SK-N-SH treated with all-trans-retinoic acid at 6 μM for 48 hours (cell line): ENCODE measurements at regions not wholly inside any gene's neighbourhood (a gene's known extent, or its start where the extent isn't known, plus 50 kb on each side); places are given as distances from the start of the nearest gene placed in this dataset.

Experiments
- ATAC-seq: fragments of 200-7000 bp; cut with Tn5 transposase; 3 replicates; pipeline ENCODE4 v1.9.1; 2020; ENCODE audit warnings: mild to moderate bottlenecking, moderate library complexity
- ARNTL ChIP-seq: fragments of 450-650 bp; formaldehyde crosslinking; IDR thresholded peaks from 2 replicates; pipeline ENCODE4 v1.5.0; 2020; ENCODE audit warnings: low read depth, mild to moderate bottlenecking, moderate library complexity, borderline replicate concordance
- CREB5 ChIP-seq: fragments of 250-450 bp; sonication (Bioruptor Pico); IDR thresholded peaks from 2 replicates; pipeline ENCODE4 v1.5.1; 2020; ENCODE audit warnings: low read depth, mild to moderate bottlenecking, moderate library complexity
- CSDC2 ChIP-seq: fragments of 250-450 bp; sonication (Bioruptor Pico); IDR thresholded peaks from 2 replicates; pipeline ENCODE4 v1.5.0; 2020; ENCODE audit warnings: mild to moderate bottlenecking, moderate library complexity
- CSRNP3 ChIP-seq: fragments of 250-450 bp; sonication (Bioruptor Pico); IDR thresholded peaks from 2 replicates; pipeline ENCODE4 v1.5.1; 2021; ENCODE audit warnings: mild to moderate bottlenecking, moderate library complexity
- ESRRG ChIP-seq: fragments of 250-450 bp; sonication (Bioruptor Pico); IDR thresholded peaks from 2 replicates; pipeline ENCODE4 v1.6.1; 2021; ENCODE audit warnings: mild to moderate bottlenecking
- OSR1 ChIP-seq: fragments of 250-450 bp; sonication (Bioruptor Pico); IDR thresholded peaks from 2 replicates; pipeline ENCODE4 v1.8.0; 2022; ENCODE audit warnings: moderate library complexity, mild to moderate bottlenecking, inconsistent platforms
- PATZ1 ChIP-seq: fragments of 250-450 bp; sonication (Bioruptor Pico); IDR thresholded peaks from 2 replicates; pipeline ENCODE4 v1.8.0; 2020; ENCODE audit warnings: mild to moderate bottlenecking, moderate library complexity, borderline replicate concordance
- POU6F1 ChIP-seq: fragments of 250-450 bp; sonication (Bioruptor Pico); IDR thresholded peaks from 2 replicates; pipeline ENCODE4 v1.8.0; 2021; ENCODE audit warnings: low read depth, mild to moderate bottlenecking, moderate library complexity, borderline replicate concordance
- PPARA ChIP-seq: fragments of 250-450 bp; sonication (Bioruptor Pico); IDR thresholded peaks from 2 replicates; pipeline ENCODE4 v1.5.0; 2020; ENCODE audit warnings: mild to moderate bottlenecking, borderline replicate concordance
- SNAI2 ChIP-seq: fragments of 250-450 bp; sonication (Bioruptor Pico); IDR thresholded peaks from 2 replicates; pipeline ENCODE4 v1.5.0; 2020; ENCODE audit warnings: mild to moderate bottlenecking, moderate library complexity
- TCF4 ChIP-seq: fragments of 250-450 bp; sonication (Bioruptor Pico); IDR thresholded peaks from 2 replicates; pipeline ENCODE4 v1.8.0; 2021; ENCODE audit warnings: mild to moderate bottlenecking, moderate library complexity, borderline replicate concordance
- TOX ChIP-seq: fragments of 250-450 bp; sonication (Bioruptor Pico); IDR thresholded peaks from 2 replicates; pipeline ENCODE4 v1.8.0; 2021; ENCODE audit warnings: mild to moderate bottlenecking, moderate library complexity, borderline replicate concordance
- TSHZ2 ChIP-seq: fragments of 250-450 bp; sonication (Bioruptor Pico); IDR thresholded peaks from 2 replicates; pipeline ENCODE4 v1.5.0; 2020; ENCODE audit warnings: mild to moderate bottlenecking, moderate library complexity
- ZC3H10 ChIP-seq: fragments of 250-450 bp; sonication (Bioruptor Pico); IDR thresholded peaks from 2 replicates; pipeline ENCODE4 v1.5.1; 2021; ENCODE audit warnings: mild to moderate bottlenecking, moderate library complexity
- ZFP30 ChIP-seq: fragments of 450-650 bp; formaldehyde crosslinking; IDR thresholded peaks from 2 replicates; pipeline ENCODE4 v1.5.0; 2022; ENCODE audit warnings: mild to moderate bottlenecking, moderate library complexity
- ZNF565 ChIP-seq: fragments of 450-650 bp; formaldehyde crosslinking; conservative IDR thresholded peaks from 2 replicates; pipeline ENCODE4 v1.5.0; 2020; ENCODE audit warnings: low read depth, mild to moderate bottlenecking, moderate library complexity
- ZNF8 ChIP-seq: fragments of 450-650 bp; formaldehyde crosslinking; IDR thresholded peaks from 2 replicates; pipeline ENCODE4 v1.5.0; 2020; ENCODE audit warnings: mild to moderate bottlenecking, moderate library complexity

- TF ChIP-seq PPARA (CRISPR knock-in tag) (no peak), POU6F1 (no peak), ARNTL (no peak)
These were observed 71.3 kb upstream of the ARAP3 start for GRCh38 chr5:141753143-141753970.

GRCh38 chr5:141747152-141748141 lies 65.4 kb upstream of the ARAP3 start:
- peak; percentile 87 for ATAC-seq
- TF ChIP-seq ZC3H10 = no peak
- no peak for TF ChIP-seq ARNTL
- TF ChIP-seq SNAI2 (CRISPR knock-in tag) = no peak
- no peak for TF ChIP-seq ZFP30

More at GRCh38 chr5:141753143-141753970, 71.3 kb upstream of the ARAP3 start:
- ATAC-seq = no peak

- ATAC-seq = no peak
- TF ChIP-seq ARNTL (no peak), POU6F1 (no peak), ZNF8 (no peak), CREB5 (CRISPR knock-in tag) (no peak), ZNF565 (CRISPR knock-in tag) (no peak), OSR1 (no peak), TCF4 (CRISPR knock-in tag) (no peak), CSRNP3 (no peak), PPARA (CRISPR knock-in tag) (no peak), TSHZ2 (CRISPR knock-in tag) (no peak), CSDC2 (CRISPR knock-in tag) (no peak), SNAI2 (CRISPR knock-in tag) (no peak), ZFP30 (no peak), ZC3H10 (no peak), PATZ1 (CRISPR knock-in tag) (no peak), ESRRG (CRISPR knock-in tag) (no peak), TOX (CRISPR knock-in tag) (no peak)
These were observed 64.4 kb upstream of the ARAP3 start for GRCh38 chr5:141746395-141746794.
